ENCODE measurements at regions not wholly inside any gene's neighbourhood (a gene's known extent, or its start where the extent isn't known, plus 50 kb on each side); places are given as distances from the start of the nearest gene placed in this dataset.

DNA sequence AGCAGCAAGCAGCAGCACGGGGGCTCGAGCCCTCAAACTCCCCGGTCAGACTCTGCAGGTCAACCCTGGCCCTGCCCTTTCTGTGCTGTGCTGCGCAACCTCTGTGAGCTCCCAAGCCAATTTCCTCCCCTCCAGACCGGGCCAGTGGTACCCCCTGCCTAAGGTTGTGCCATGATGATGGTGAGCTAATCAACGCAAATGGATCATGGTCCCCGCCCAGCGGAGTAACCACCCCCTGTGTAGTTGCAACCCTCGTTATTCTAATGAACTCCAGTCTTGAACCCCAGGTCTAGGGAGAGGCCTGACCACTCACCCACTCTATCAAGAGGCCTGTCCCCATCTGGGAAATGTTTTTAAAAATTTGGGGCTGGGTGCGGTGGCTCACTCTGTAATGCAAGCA, 201.8 kb upstream of the FOXF1 start:
- TF ChIP-seq, protein P1, sequence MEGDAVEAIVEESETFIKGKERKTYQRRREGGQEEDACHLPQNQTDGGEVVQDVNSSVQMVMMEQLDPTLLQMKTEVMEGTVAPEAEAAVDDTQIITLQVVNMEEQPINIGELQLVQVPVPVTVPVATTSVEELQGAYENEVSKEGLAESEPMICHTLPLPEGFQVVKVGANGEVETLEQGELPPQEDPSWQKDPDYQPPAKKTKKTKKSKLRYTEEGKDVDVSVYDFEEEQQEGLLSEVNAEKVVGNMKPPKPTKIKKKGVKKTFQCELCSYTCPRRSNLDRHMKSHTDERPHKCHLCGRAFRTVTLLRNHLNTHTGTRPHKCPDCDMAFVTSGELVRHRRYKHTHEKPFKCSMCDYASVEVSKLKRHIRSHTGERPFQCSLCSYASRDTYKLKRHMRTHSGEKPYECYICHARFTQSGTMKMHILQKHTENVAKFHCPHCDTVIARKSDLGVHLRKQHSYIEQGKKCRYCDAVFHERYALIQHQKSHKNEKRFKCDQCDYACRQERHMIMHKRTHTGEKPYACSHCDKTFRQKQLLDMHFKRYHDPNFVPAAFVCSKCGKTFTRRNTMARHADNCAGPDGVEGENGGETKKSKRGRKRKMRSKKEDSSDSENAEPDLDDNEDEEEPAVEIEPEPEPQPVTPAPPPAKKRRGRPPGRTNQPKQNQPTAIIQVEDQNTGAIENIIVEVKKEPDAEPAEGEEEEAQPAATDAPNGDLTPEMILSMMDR (IDR thresholded peaks at IDR 0.05) = no peak
- no peak for TF ChIP-seq EZH2 (IDR thresholded peaks at IDR 0.05)
- no peak for TF ChIP-seq EZH2phosphoT487 (IDR thresholded peaks at IDR 0.05)

All from neural progenitor cell (in vitro differentiated cells).